Nephron (organoid): ENCODE measurements at regions not wholly inside any gene's neighbourhood (a gene's known extent, or its start where the extent isn't known, plus 50 kb on each side); places are given as distances from the start of the nearest gene placed in this dataset.

Source experiments
- H3K27ac Mint-ChIP-seq, 3 experiments: 2 replicates each; pipeline ENCODE4 v1.8.0; 2020; ENCODE audit warnings: mixed read lengths in 3 of 3, mild to moderate bottlenecking in 2 of 3, moderate library complexity in 1 of 3
- H3K27me3 Mint-ChIP-seq: 2 replicates; pipeline ENCODE4 v1.8.0; 2021; ENCODE audit warnings: low read depth, mild to moderate bottlenecking, moderate library complexity, mixed read lengths
- H3K36me3 Mint-ChIP-seq: 2 replicates; pipeline ENCODE4 v1.8.0; 2020; ENCODE audit warnings: low read depth, mixed read lengths
- H3K4me1 Mint-ChIP-seq: 2 replicates; pipeline ENCODE4 v1.8.0; 2020; ENCODE audit warnings: mixed read lengths
- H3K4me3 Mint-ChIP-seq, 3 experiments: 2 replicates each; pipeline ENCODE4 v1.8.0; 2020; ENCODE audit warnings: mild to moderate bottlenecking in 3 of 3, mixed read lengths in 3 of 3, moderate library complexity in 2 of 3
- H3K9me3 Mint-ChIP-seq: 2 replicates; pipeline ENCODE4 v1.8.0; 2020; ENCODE audit warnings: mixed read lengths
- TF ChIP-seq, protein P1 (sequence below), 3 experiments: fragments of 200-600 bp; sonication (generic); IDR thresholded peaks; one replicate each; pipeline ENCODE4 v1.5.0; 2021; ENCODE audit warnings: antibody characterized with exemption in 3 of 3; ENCODE audit not compliant: unreplicated experiment in 3 of 3

GRCh38 chr6:22838345-22838744, 269.0 kb downstream of the HDGFL1 start:
- H3K27me3 Mint-ChIP-seq: no peaks in the 10 kb centered on the region
- H3K9me3 Mint-ChIP-seq: peaks cover 40% of the 10 kb centered on the region
- TF ChIP-seq, protein P1, sequence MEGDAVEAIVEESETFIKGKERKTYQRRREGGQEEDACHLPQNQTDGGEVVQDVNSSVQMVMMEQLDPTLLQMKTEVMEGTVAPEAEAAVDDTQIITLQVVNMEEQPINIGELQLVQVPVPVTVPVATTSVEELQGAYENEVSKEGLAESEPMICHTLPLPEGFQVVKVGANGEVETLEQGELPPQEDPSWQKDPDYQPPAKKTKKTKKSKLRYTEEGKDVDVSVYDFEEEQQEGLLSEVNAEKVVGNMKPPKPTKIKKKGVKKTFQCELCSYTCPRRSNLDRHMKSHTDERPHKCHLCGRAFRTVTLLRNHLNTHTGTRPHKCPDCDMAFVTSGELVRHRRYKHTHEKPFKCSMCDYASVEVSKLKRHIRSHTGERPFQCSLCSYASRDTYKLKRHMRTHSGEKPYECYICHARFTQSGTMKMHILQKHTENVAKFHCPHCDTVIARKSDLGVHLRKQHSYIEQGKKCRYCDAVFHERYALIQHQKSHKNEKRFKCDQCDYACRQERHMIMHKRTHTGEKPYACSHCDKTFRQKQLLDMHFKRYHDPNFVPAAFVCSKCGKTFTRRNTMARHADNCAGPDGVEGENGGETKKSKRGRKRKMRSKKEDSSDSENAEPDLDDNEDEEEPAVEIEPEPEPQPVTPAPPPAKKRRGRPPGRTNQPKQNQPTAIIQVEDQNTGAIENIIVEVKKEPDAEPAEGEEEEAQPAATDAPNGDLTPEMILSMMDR (IDR thresholded peaks at IDR 0.05; ENCODE audit: unreplicated experiment in 3 of 3): no peak
- no peaks in the 10 kb centered on the region for H3K4me1 Mint-ChIP-seq
- H3K36me3 Mint-ChIP-seq: peaks cover 32% of the 10 kb centered on the region
- H3K4me3 Mint-ChIP-seq: no peak overlapping the region
- no peak overlapping the region for H3K27ac Mint-ChIP-seq

DNA sequence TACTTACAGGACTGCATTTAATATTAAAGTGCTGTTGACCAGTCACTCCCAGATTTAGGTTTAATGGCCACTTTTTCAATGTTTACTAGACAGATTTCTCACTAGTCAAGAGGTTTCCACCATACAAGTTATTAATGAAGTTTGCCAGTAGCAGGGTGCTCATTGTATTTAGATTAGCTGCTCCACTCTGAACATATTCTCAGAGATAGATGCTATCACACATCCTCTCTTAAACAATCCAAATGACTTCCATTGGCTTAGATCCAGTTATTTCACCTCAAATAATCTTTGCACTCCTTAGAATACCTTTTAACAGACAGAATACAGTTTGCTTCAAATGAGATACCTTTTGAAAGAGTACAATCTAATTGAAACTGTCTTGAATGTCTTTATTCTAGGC, 276.1 kb downstream of the HDGFL1 start:
- no peaks in the 10 kb centered on the region for H3K27me3 Mint-ChIP-seq
- peaks cover 5% of the 10 kb centered on the region for H3K36me3 Mint-ChIP-seq
- no peak overlapping the region for H3K27ac Mint-ChIP-seq
- TF ChIP-seq, protein P1 (IDR thresholded peaks at IDR 0.05; ENCODE audit: unreplicated experiment in 3 of 3): no peak
- H3K4me1 Mint-ChIP-seq: no peaks in the 10 kb centered on the region
- H3K9me3 Mint-ChIP-seq: peaks cover 19% of the 10 kb centered on the region
- H3K4me3 Mint-ChIP-seq: no peak overlapping the region

DNA sequence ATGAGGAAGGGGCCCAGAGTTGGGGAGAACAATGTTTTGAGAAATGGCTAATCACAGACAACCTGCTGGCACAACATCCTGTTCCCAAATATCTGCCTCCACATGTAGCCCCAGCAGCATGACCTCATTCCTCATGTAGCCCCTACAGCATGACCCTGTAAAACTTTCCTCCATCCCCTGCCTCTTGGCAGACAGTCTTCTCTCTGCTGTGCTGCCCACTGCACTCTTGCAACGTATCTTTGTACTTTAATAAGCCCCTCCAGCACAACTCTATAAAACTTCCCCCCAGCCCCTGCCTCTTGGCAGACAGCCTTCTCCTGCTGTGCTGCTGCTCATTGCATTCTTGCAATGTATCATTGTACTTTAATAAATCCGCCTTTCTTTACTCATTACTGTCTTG, 278.8 kb downstream of the HDGFL1 start:
- Mint-ChIP-seq H3K27ac (no peak overlapping the region), H3K27me3 (no peaks in the 10 kb centered on the region), H3K4me1 (no peaks in the 10 kb centered on the region), H3K36me3 (no peaks in the 10 kb centered on the region), H3K4me3 (no peak overlapping the region), H3K9me3 (peaks cover 11% of the 10 kb centered on the region)
- TF ChIP-seq, protein P1 (IDR thresholded peaks at IDR 0.05; ENCODE audit: unreplicated experiment in 3 of 3): no peak

- Mint-ChIP-seq H3K27me3 (no peaks in the 10 kb centered on the region), H3K36me3 (no peaks in the 10 kb centered on the region), H3K4me1 (no peaks in the 10 kb centered on the region), H3K4me3 (no peak overlapping the region), H3K9me3 (peaks cover 11% of the 10 kb centered on the region), H3K27ac (no peak overlapping the region)
- TF ChIP-seq, protein P1 (IDR thresholded peaks at IDR 0.05; ENCODE audit: unreplicated experiment in 3 of 3): no peak
Observed at GRCh38 chr6:22849921-22850320, 280.6 kb downstream of the HDGFL1 start.

- Mint-ChIP-seq H3K27ac (no peak overlapping the region), H3K4me3 (no peak overlapping the region), H3K36me3 (no peaks in the 10 kb centered on the region), H3K4me1 (no peaks in the 10 kb centered on the region), H3K9me3 (peaks cover 11% of the 10 kb centered on the region), H3K27me3 (no peaks in the 10 kb centered on the region)
- TF ChIP-seq, protein P1 (IDR thresholded peaks at IDR 0.05; ENCODE audit: unreplicated experiment in 3 of 3): no peak
Observed at GRCh38 chr6:22852101-22852500, 282.7 kb downstream of the HDGFL1 start.

- peak overlapping the region in 2 of 3 experiments; percentile 55 to 64 for H3K27ac Mint-ChIP-seq
- peaks cover 3% of the 10 kb centered on the region for H3K36me3 Mint-ChIP-seq
- no peaks in the 10 kb centered on the region for H3K27me3 Mint-ChIP-seq
- TF ChIP-seq, protein P1 (IDR thresholded peaks at IDR 0.05; ENCODE audit: unreplicated experiment in 3 of 3): no peak
- H3K9me3 Mint-ChIP-seq: peaks cover 6% of the 10 kb centered on the region
- H3K4me3 Mint-ChIP-seq: no peak overlapping the region
- H3K4me1 Mint-ChIP-seq: peaks cover 22% of the 10 kb centered on the region
Observed at GRCh38 chr6:22873513-22874136, 304.3 kb downstream of the HDGFL1 start.
